DND-41 (cell line): ENCODE measurements at regions not wholly inside any gene's neighbourhood (a gene's known extent, or its start where the extent isn't known, plus 50 kb on each side); places are given as distances from the start of the nearest gene placed in this dataset.

Experiments used
- ATAC-seq: fragments of 200-7000 bp; cut with Tn5 transposase; 3 replicates; pipeline ENCODE4 v1.9.1; 2021; ENCODE audit warnings: low read depth; ENCODE audit not compliant: insufficient read depth
- DNase-seq: peaks from one replicate; pipeline ENCODE4 v3.0.0-alpha.2; 2020
- H2AFZ ChIP-seq: 2 replicates; pipeline ENCODE4 v1.6.0; 2012; ENCODE audit warnings: low read depth, low read length
- H3K27ac ChIP-seq: 2 replicates; pipeline ENCODE4 v1.5.1; 2012; ENCODE audit warnings: low read length, inconsistent platforms
- H3K27me3 ChIP-seq: fragments of 200-600 bp; sonication (generic); 2 replicates; pipeline ENCODE4 v1.6.0; 2012; ENCODE audit warnings: low read length, mild to moderate bottlenecking, inconsistent platforms; ENCODE audit not compliant: insufficient read depth, poor library complexity
- H3K36me3 ChIP-seq: 2 replicates; pipeline ENCODE4 v1.5.1; 2012; ENCODE audit warnings: low read length, inconsistent platforms; ENCODE audit not compliant: insufficient read depth
- H3K4me1 ChIP-seq: 2 replicates; pipeline ENCODE4 v1.5.1; 2012; ENCODE audit warnings: mild to moderate bottlenecking, low read length; ENCODE audit not compliant: insufficient read depth
- H3K4me2 ChIP-seq: 2 replicates; pipeline ENCODE4 v1.6.0; 2012; ENCODE audit warnings: mild to moderate bottlenecking, moderate library complexity, low read length, inconsistent platforms; ENCODE audit not compliant: insufficient read depth
- H3K4me3 ChIP-seq, 2 experiments: fragments of 200-600 bp in 1 of 2; shearing (Covaris generic) in 1 of 2; 2 replicates each; pipeline ENCODE4 v1.5.1; 2012 to 2016; ENCODE audit warnings: inconsistent platforms in 2 of 2, low read length in 2 of 2, mild to moderate bottlenecking in 2 of 2, low read depth in 1 of 2, moderate library complexity in 1 of 2
- H3K79me2 ChIP-seq: 2 replicates; pipeline ENCODE4 v1.6.0; 2012; ENCODE audit warnings: low read length, inconsistent platforms; ENCODE audit not compliant: insufficient read depth
- H3K9ac ChIP-seq: 2 replicates; pipeline ENCODE4 v1.6.0; 2012; ENCODE audit warnings: low read depth, mild to moderate bottlenecking, inconsistent platforms, low read length, moderate library complexity
- H3K9me3 ChIP-seq: 2 replicates; pipeline ENCODE4 v1.5.1; 2012; ENCODE audit warnings: low read length, moderate library complexity, mild to moderate bottlenecking, inconsistent platforms; ENCODE audit not compliant: insufficient read depth, severe bottlenecking
- H4K20me1 ChIP-seq: 2 replicates; pipeline ENCODE4 v1.6.0; 2012; ENCODE audit warnings: low read length; ENCODE audit not compliant: insufficient read depth
- CTCF ChIP-seq: IDR thresholded peaks from 2 replicates; pipeline ENCODE4 v1.5.1; 2012; ENCODE audit warnings: borderline replicate concordance, low read length, moderate library complexity, mild to moderate bottlenecking; ENCODE audit not compliant: poor library complexity, severe bottlenecking; ENCODE audit errors: extremely low read depth
- EZH2 ChIP-seq: IDR thresholded peaks from 3 replicates; pipeline ENCODE4 v1.6.1; 2012; ENCODE audit warnings: borderline replicate concordance, low read depth, mild to moderate bottlenecking, moderate library complexity, low read length, inconsistent platforms; ENCODE audit not compliant: severe bottlenecking

- DNase-seq = no peak
- no peak overlapping the region for H3K4me3 ChIP-seq
- no peak for ATAC-seq
- H3K36me3 ChIP-seq = no peaks in the 10 kb centered on the region
- H3K4me1 ChIP-seq = no peaks in the 10 kb centered on the region
- no peak overlapping the region for H2AFZ ChIP-seq
- TF ChIP-seq EZH2 = no peak
- TF ChIP-seq CTCF = no peak
- H3K27ac ChIP-seq = no peak overlapping the region
- no peaks in the 10 kb centered on the region for H3K27me3 ChIP-seq
- H3K9me3 ChIP-seq = no peaks in the 10 kb centered on the region
- no peak overlapping the region for H3K9ac ChIP-seq
- no peaks in the 10 kb centered on the region for H3K79me2 ChIP-seq
- H3K4me2 ChIP-seq = no peak overlapping the region
- no peaks in the 10 kb centered on the region for H4K20me1 ChIP-seq
Measured at GRCh38 chr9:29006628-29007027, 1433.3 kb upstream of the C9orf72 start.

GRCh38 chr9:29012911-29013310 is 1439.6 kb upstream of the C9orf72 start:
- H3K4me1 ChIP-seq = no peaks in the 10 kb centered on the region
- no peak overlapping the region for H3K4me3 ChIP-seq
- no peak overlapping the region for H3K9ac ChIP-seq
- ATAC-seq (no peak), DNase-seq (no peak)
- no peaks in the 10 kb centered on the region for H3K27me3 ChIP-seq
- H3K27ac ChIP-seq = no peak overlapping the region
- no peak for TF ChIP-seq CTCF
- H3K36me3 ChIP-seq = no peaks in the 10 kb centered on the region
- H2AFZ ChIP-seq = no peak overlapping the region
- no peak overlapping the region for H3K4me2 ChIP-seq
- no peaks in the 10 kb centered on the region for H3K79me2 ChIP-seq
- H3K9me3 ChIP-seq = no peaks in the 10 kb centered on the region
- H4K20me1 ChIP-seq = no peaks in the 10 kb centered on the region

GRCh38 chr9:29021632-29022031 is 1448.4 kb upstream of the C9orf72 start:
- Histone ChIP-seq H3K4me1 (no peaks in the 10 kb centered on the region), H3K4me2 (no peak overlapping the region), H4K20me1 (no peaks in the 10 kb centered on the region), H3K9ac (no peak overlapping the region), H3K79me2 (no peaks in the 10 kb centered on the region), H3K27me3 (no peaks in the 10 kb centered on the region), H3K4me3 (no peak overlapping the region), H3K27ac (no peak overlapping the region), H3K36me3 (no peaks in the 10 kb centered on the region), H3K9me3 (no peaks in the 10 kb centered on the region), H2AFZ (no peak overlapping the region)
- ATAC-seq = no peak
- TF ChIP-seq CTCF (no peak), EZH2 (no peak)
- no peak for DNase-seq

- no peaks in the 10 kb centered on the region for H3K4me1 ChIP-seq
- ATAC-seq = no peak
Measured at GRCh38 chr9:29038332-29038731, 1465.1 kb upstream of the C9orf72 start.

More at GRCh38 chr9:29038332-29038731, 1465.1 kb upstream of the C9orf72 start:
- Histone ChIP-seq H3K9ac (no peak overlapping the region), H3K27ac (no peak overlapping the region), H3K36me3 (no peaks in the 10 kb centered on the region), H3K4me3 (no peak overlapping the region), H3K4me2 (no peak overlapping the region), H3K9me3 (no peaks in the 10 kb centered on the region), H2AFZ (no peak overlapping the region), H3K27me3 (no peaks in the 10 kb centered on the region), H4K20me1 (no peaks in the 10 kb centered on the region), H3K79me2 (no peaks in the 10 kb centered on the region)
- TF ChIP-seq EZH2 (no peak), CTCF (no peak)
- DNase-seq = no peak
